Breast epithelium (tissue), 3 donors: ENCODE measurements at regions not wholly inside any gene's neighbourhood (a gene's known extent, or its start where the extent isn't known, plus 50 kb on each side); places are given as distances from the start of the nearest gene placed in this dataset.

ENCODE experiments used
- CTCF ChIP-seq, 3 donors: fragments of 450-650 bp; IDR thresholded peaks; one replicate each; pipeline ENCODE4 v1.5.1; 2016 to 2017; ENCODE audit warnings: antibody characterized with exemption in 3 of 3, mild to moderate bottlenecking in 3 of 3, moderate library complexity in 3 of 3
- POLR2AphosphoS5 ChIP-seq, 3 donors: sonication (generic); formaldehyde crosslinking; IDR thresholded peaks; one replicate each; pipeline ENCODE4 v1.6.1; 2017; ENCODE audit warnings: antibody characterized with exemption in 3 of 3

- no peak for TF ChIP-seq CTCF (IDR thresholded peaks at IDR 0.05)
- no peak for TF ChIP-seq POLR2AphosphoS5 (IDR thresholded peaks at IDR 0.05)
These were observed 85.1 kb upstream of the BMPER start for GRCh38 chr7:33820206-33820605.
